ENCODE measurements at regions not wholly inside any gene's neighbourhood (a gene's known extent, or its start where the extent isn't known, plus 50 kb on each side); places are given as distances from the start of the nearest gene placed in this dataset.
A peak's percentile ranks its signal among the peaks of the same experiment; 100 is the strongest.

DNA sequence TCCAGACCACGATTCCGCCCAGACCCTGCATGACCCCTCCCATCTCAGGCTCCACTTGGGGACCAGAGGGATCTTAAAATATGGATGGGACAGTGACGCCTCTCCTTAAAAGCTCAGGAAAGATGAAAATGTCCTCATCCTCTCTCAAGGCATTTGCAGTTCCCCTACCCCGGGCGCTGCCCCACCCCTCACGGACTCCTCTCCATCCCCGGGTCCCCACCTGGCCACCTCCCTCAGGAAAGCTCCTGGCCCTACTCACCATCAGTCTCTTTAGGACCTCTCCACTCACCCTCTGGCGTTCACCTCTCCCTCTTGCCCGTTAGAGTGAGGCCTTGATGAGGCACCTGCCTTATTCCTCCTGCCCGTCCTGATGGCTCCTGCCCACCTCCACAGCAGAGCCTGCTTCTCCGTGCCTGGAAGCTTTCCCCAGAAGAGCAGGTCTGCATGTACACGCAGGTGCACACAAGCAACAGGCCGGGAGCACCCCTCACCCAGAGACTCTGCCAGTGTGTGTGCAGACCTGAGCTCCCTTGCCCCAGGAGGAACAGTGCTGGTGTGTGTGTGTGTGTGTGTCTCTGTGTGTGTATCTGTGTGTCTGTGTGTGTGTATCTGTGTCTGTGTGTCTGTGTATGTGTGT lies 105.6 kb upstream of the NXT1 start:
- ChIA-PET POLR2A (ENCODE audit: unreplicated experiment) (no interaction called here), CTCF (interaction anchor here (1.6 kb wide), 1 partner anchor 10 kb away, joined by 7 read pairs; no protein-coding TSS in a partner anchor)
- intact Hi-C loops (cut with micrococcal nuclease), result loop anchor here (2.0 kb wide), 1 partner anchor 554 kb away; no protein-coding TSS in a partner anchor
- ATAC-seq (ENCODE audit: low read depth) (no peak), DNase-seq (no peak)
- no peak overlapping the region for H3K4ac ChIP-seq (ENCODE audit: low read depth, low read length)
- no peak for TF ChIP-seq BHLHE40 (IDR thresholded peaks at IDR 0.05; ENCODE audit: low read depth, low read length)
- TF ChIP-seq RAD21 (IDR thresholded peaks at IDR 0.05; ENCODE audit: low read length), result no peak
- TF ChIP-seq SMC3 (IDR thresholded peaks at IDR 0.05; ENCODE audit: low read depth, low read length), result no peak
- TF ChIP-seq RCOR1 (IDR thresholded peaks at IDR 0.05; ENCODE audit: insufficient replicate concordance, low read length), result no peak
- no peak for TF ChIP-seq FOS (IDR thresholded peaks at IDR 0.05; ENCODE audit: low read depth, low read length)
- no peak for TF ChIP-seq CEBPB (IDR thresholded peaks at IDR 0.05; ENCODE audit: low read depth, low read length)
- TF ChIP-seq, protein P1, sequence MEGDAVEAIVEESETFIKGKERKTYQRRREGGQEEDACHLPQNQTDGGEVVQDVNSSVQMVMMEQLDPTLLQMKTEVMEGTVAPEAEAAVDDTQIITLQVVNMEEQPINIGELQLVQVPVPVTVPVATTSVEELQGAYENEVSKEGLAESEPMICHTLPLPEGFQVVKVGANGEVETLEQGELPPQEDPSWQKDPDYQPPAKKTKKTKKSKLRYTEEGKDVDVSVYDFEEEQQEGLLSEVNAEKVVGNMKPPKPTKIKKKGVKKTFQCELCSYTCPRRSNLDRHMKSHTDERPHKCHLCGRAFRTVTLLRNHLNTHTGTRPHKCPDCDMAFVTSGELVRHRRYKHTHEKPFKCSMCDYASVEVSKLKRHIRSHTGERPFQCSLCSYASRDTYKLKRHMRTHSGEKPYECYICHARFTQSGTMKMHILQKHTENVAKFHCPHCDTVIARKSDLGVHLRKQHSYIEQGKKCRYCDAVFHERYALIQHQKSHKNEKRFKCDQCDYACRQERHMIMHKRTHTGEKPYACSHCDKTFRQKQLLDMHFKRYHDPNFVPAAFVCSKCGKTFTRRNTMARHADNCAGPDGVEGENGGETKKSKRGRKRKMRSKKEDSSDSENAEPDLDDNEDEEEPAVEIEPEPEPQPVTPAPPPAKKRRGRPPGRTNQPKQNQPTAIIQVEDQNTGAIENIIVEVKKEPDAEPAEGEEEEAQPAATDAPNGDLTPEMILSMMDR (conservative IDR thresholded peaks at IDR 0.05; ENCODE audit: low read depth, low read length), result no peak
- no peak for TF ChIP-seq MXI1 (IDR thresholded peaks at IDR 0.05; ENCODE audit: borderline replicate concordance, low read depth, low read length)
- no peak for TF ChIP-seq POLR2A (IDR thresholded peaks at IDR 0.05; ENCODE audit: low read depth, low read length)
- TF ChIP-seq, protein P2, sequence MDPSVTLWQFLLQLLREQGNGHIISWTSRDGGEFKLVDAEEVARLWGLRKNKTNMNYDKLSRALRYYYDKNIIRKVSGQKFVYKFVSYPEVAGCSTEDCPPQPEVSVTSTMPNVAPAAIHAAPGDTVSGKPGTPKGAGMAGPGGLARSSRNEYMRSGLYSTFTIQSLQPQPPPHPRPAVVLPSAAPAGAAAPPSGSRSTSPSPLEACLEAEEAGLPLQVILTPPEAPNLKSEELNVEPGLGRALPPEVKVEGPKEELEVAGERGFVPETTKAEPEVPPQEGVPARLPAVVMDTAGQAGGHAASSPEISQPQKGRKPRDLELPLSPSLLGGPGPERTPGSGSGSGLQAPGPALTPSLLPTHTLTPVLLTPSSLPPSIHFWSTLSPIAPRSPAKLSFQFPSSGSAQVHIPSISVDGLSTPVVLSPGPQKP (IDR thresholded peaks at IDR 0.05; ENCODE audit: borderline replicate concordance, low read depth, low read length), result no peak
- peaks cover 9% of the 10 kb centered on the region; the same call in 1 of the 2 replicates for H3K27me3 ChIP-seq (ENCODE audit: control insufficient read depth, insufficient read depth, low read length)
- H4K8ac ChIP-seq (ENCODE audit: low read depth in 2 of 2, low read length in 2 of 2), result no peak overlapping the region
- dilution Hi-C loops (cut with HindIII; ENCODE audit: low sequenced_read_pairs, unreplicated experiment), result no loop called here
- H4K20me1 ChIP-seq (ENCODE audit: insufficient read depth, low read length), result no peaks in the 10 kb centered on the region
- no TSS peak for BruUV-seq (replicated peaks)
- no peak overlapping the region for H3K4me2 ChIP-seq (ENCODE audit: low read depth, low read length)
- H2AK9ac ChIP-seq (replicated peaks; ENCODE audit: low read depth, low read length, poor library complexity), result no peak overlapping the region
- H3K23ac ChIP-seq (ENCODE audit: low read depth, low read length), result no peak overlapping the region
- no peaks in the 10 kb centered on the region for H3K9me3 ChIP-seq (ENCODE audit: control insufficient read depth, insufficient read depth, low read length)
- H3K56ac ChIP-seq (ENCODE audit: extremely low read depth, insufficient read depth, low read length), result no peak overlapping the region
- H3K4me3 ChIP-seq (ENCODE audit: insufficient read depth, low read depth, low read length), result no peak overlapping the region
- no peak overlapping the region for H3K9ac ChIP-seq (ENCODE audit: low read depth, low read length)
- 0 out of 2 replicates have a peak overlapping the region, but pooled peaks have one; percentile 29 for H2BK20ac ChIP-seq (ENCODE audit: low read depth, low read length)
- no peak overlapping the region for H2BK15ac ChIP-seq (ENCODE audit: low read depth, low read length)
- H3K36me3 ChIP-seq (ENCODE audit: control insufficient read depth, insufficient read depth, low read length), result no peaks in the 10 kb centered on the region
- no peak overlapping the region; the same call in 1 of the 2 replicates for H2AK5ac ChIP-seq (ENCODE audit: low read depth, low read length)
- H3K9me1 ChIP-seq (ENCODE audit: insufficient read depth, low read length), result no peaks in the 10 kb centered on the region
- no peak overlapping the region for H4K5ac ChIP-seq (ENCODE audit: low read depth, low read length)
- no peak overlapping the region for H4K91ac ChIP-seq (ENCODE audit: insufficient read depth, low read depth, low read length)
- no peaks in the 10 kb centered on the region for H3K79me1 ChIP-seq (ENCODE audit: low read depth in 1 of 2, low read length in 2 of 2)
- in situ Hi-C loops (cut with MboI; ENCODE audit: low sequenced_read_pairs), result no loop called here
- no peaks in the 10 kb centered on the region; the same call in 1 of the 2 replicates for H3K4me1 ChIP-seq (ENCODE audit: control insufficient read depth, insufficient read depth, low read length)
- H2BK120ac ChIP-seq (ENCODE audit: low read depth, low read length), result no peak overlapping the region
- WGBS, 2 experiments (ENCODE audit: extremely low coverage in 2 of 2, insufficient read length in 1 of 2), result 93% methylated on average over 4 of the region's 13 CpGs; no CpG with 5 or more reads in 1 of the 2 experiments
- no peak overlapping the region for H2AFZ ChIP-seq (replicated peaks; ENCODE audit: low read length, poor library complexity)
- H3K27ac ChIP-seq (ENCODE audit: insufficient read depth, low read length), result no peak overlapping the region
- no peak overlapping the region for H3K18ac ChIP-seq (ENCODE audit: low read depth, low read length)
- no peak overlapping the region for H2BK5ac ChIP-seq (ENCODE audit: low read depth, low read length, poor library complexity, severe bottlenecking)
- H3K14ac ChIP-seq (replicated peaks; ENCODE audit: low read depth, low read length), result no peak overlapping the region
